ACC112 (cell line): ENCODE measurements at regions not wholly inside any gene's neighbourhood (a gene's known extent, or its start where the extent isn't known, plus 50 kb on each side); places are given as distances from the start of the nearest gene placed in this dataset.

ENCODE experiments used
- H2AFZ ChIP-seq: fragments of 200-600 bp; sonication (generic); one replicate; pipeline ENCODE4 v1.6.0; 2017; ENCODE audit warnings: antibody characterized with exemption, low read length; ENCODE audit not compliant: unreplicated experiment
- H3K27ac ChIP-seq: fragments of 200-600 bp; sonication (generic); 2 replicates; pipeline ENCODE4 v1.5.1; 2014; ENCODE audit warnings: low read depth, mild to moderate bottlenecking, antibody characterized with exemption, low read length, moderate library complexity
- H3K27me3 ChIP-seq: fragments of 200-600 bp; sonication (generic); 2 replicates; pipeline ENCODE4 v1.6.1; 2014; ENCODE audit warnings: mild to moderate bottlenecking, antibody characterized with exemption, low read length, moderate library complexity, mixed read lengths; ENCODE audit not compliant: insufficient read depth
- H3K36me3 ChIP-seq: fragments of 200-600 bp; sonication (generic); 2 replicates; pipeline ENCODE4 v1.6.1; 2016; ENCODE audit warnings: mild to moderate bottlenecking, antibody characterized with exemption, low read length, moderate library complexity, mixed read lengths; ENCODE audit not compliant: insufficient read depth
- H3K4me1 ChIP-seq: fragments of 200-600 bp; sonication (generic); one replicate; pipeline ENCODE4 v1.6.1; 2016; ENCODE audit warnings: low read length, mixed read lengths; ENCODE audit not compliant: insufficient read depth, unreplicated experiment, control insufficient read depth
- H3K4me3 ChIP-seq: fragments of 200-600 bp; sonication (generic); 2 replicates; pipeline ENCODE4 v1.5.1; 2014; ENCODE audit warnings: mild to moderate bottlenecking, low read depth, low read length
- H3K79me2 ChIP-seq: fragments of 200-600 bp; sonication (generic); one replicate; pipeline ENCODE4 v1.6.0; 2016; ENCODE audit warnings: low read length; ENCODE audit not compliant: control insufficient read depth, unreplicated experiment, insufficient read depth

GRCh38 chr19:27652281-27652680 lies 1560.7 kb downstream of the UQCRFS1 start:
- Histone ChIP-seq H3K36me3 (no peaks in the 10 kb centered on the region), H3K27me3 (no peaks in the 10 kb centered on the region), H3K4me3 (no peak overlapping the region), H3K79me2 (no peaks in the 10 kb centered on the region), H3K27ac (no peak overlapping the region), H3K4me1 (no peaks in the 10 kb centered on the region), H2AFZ (no peak overlapping the region)

- no peaks in the 10 kb centered on the region for H3K79me2 ChIP-seq
- H3K4me1 ChIP-seq: no peaks in the 10 kb centered on the region
- H3K36me3 ChIP-seq: no peaks in the 10 kb centered on the region
- no peaks in the 10 kb centered on the region for H3K27me3 ChIP-seq
- no peak overlapping the region for H2AFZ ChIP-seq
- H3K27ac ChIP-seq: no peak overlapping the region
- H3K4me3 ChIP-seq: no peak overlapping the region
Measured at GRCh38 chr19:27647423-27647822, 1565.5 kb downstream of the UQCRFS1 start.

GRCh38 chr19:27635401-27635800 lies 1577.5 kb downstream of the UQCRFS1 start:
- no peaks in the 10 kb centered on the region for H3K27me3 ChIP-seq
- H3K36me3 ChIP-seq: no peaks in the 10 kb centered on the region
- no peaks in the 10 kb centered on the region for H3K4me1 ChIP-seq
- no peak overlapping the region for H3K27ac ChIP-seq
- no peak overlapping the region for H2AFZ ChIP-seq
- no peaks in the 10 kb centered on the region for H3K79me2 ChIP-seq
- H3K4me3 ChIP-seq: no peak overlapping the region

GRCh38 chr19:27618006-27618405 lies 1594.9 kb downstream of the UQCRFS1 start:
- H3K79me2 ChIP-seq: no peaks in the 10 kb centered on the region
- no peak overlapping the region for H3K27ac ChIP-seq
- H3K4me1 ChIP-seq: no peaks in the 10 kb centered on the region
- no peaks in the 10 kb centered on the region for H3K27me3 ChIP-seq
- no peak overlapping the region for H2AFZ ChIP-seq
- H3K4me3 ChIP-seq: no peak overlapping the region
- no peaks in the 10 kb centered on the region for H3K36me3 ChIP-seq

- Histone ChIP-seq H3K27ac (no peak overlapping the region), H3K4me1 (no peaks in the 10 kb centered on the region), H3K27me3 (no peaks in the 10 kb centered on the region), H2AFZ (no peak overlapping the region), H3K36me3 (no peaks in the 10 kb centered on the region), H3K79me2 (no peaks in the 10 kb centered on the region), H3K4me3 (no peak overlapping the region)
Measured at GRCh38 chr19:27580906-27581305, 1632.0 kb downstream of the UQCRFS1 start.
